ENCODE measurements at regions not wholly inside any gene's neighbourhood (a gene's known extent, or its start where the extent isn't known, plus 50 kb on each side); places are given as distances from the start of the nearest gene placed in this dataset.

DNA sequence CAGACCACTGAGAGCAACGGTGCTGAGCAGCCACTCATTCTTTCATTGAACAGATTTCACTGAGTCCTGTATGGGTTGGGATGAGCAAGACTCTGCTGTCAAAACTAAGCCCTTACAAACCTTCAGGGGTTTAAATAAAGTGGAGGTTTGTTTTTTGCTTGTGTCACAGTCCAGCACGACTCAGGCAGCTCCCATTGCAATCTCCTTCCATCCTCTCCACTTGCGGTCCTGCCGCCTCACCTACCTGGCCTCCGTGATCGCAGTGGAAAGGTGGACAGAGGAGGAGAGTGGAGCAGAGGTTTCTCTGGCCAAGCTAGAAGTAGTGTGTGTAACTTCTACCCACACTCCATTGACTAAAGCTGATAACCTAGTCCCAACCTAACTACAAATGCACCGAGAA is 332.2 kb downstream of the ZNF516 start:
- Histone ChIP-seq H3K4me3 (no peak overlapping the region), H3K27me3 (ENCODE audit: insufficient read depth) (no peaks in the 10 kb centered on the region), H3K4me1 (ENCODE audit: insufficient read depth) (no peaks in the 10 kb centered on the region), H2AFZ (no peak overlapping the region), H3K36me3 (ENCODE audit: insufficient read depth) (no peaks in the 10 kb centered on the region), H3F3A (replicated peaks; ENCODE audit: low read depth) (no peaks in the 10 kb centered on the region), H3K79me2 (replicated peaks; ENCODE audit: insufficient read depth) (no peaks in the 10 kb centered on the region), H3K9me2 (ENCODE audit: insufficient read depth) (0 out of 2 replicates have a peak, but pooled peaks cover 4% of the 10 kb centered on the region), H3K27ac (ENCODE audit: low read depth) (no peak overlapping the region), H3K4me2 (no peak overlapping the region), H4K20me1 (replicated peaks; ENCODE audit: insufficient read depth) (no peaks in the 10 kb centered on the region)
- no peak overlapping the region for H3K27ac Mint-ChIP-seq
- TF ChIP-seq STAT1 (IDR thresholded peaks at IDR 0.05; ENCODE audit: unreplicated experiment) (no peak), CREB1 (CRISPR knock-in tag; IDR thresholded peaks at IDR 0.05; ENCODE audit: low read depth) (no peak), NANOG (IDR thresholded peaks at IDR 0.05; ENCODE audit: borderline replicate concordance) (no peak), JUNB (IDR thresholded peaks at IDR 0.05; ENCODE audit: unreplicated experiment) (no peak), EZH2 (IDR thresholded peaks at IDR 0.05; ENCODE audit: low read depth, unreplicated experiment) (no peak), EZH2phosphoT487 (IDR thresholded peaks at IDR 0.05; ENCODE audit: unreplicated experiment) (no peak)
- TF ChIP-seq, protein P1, sequence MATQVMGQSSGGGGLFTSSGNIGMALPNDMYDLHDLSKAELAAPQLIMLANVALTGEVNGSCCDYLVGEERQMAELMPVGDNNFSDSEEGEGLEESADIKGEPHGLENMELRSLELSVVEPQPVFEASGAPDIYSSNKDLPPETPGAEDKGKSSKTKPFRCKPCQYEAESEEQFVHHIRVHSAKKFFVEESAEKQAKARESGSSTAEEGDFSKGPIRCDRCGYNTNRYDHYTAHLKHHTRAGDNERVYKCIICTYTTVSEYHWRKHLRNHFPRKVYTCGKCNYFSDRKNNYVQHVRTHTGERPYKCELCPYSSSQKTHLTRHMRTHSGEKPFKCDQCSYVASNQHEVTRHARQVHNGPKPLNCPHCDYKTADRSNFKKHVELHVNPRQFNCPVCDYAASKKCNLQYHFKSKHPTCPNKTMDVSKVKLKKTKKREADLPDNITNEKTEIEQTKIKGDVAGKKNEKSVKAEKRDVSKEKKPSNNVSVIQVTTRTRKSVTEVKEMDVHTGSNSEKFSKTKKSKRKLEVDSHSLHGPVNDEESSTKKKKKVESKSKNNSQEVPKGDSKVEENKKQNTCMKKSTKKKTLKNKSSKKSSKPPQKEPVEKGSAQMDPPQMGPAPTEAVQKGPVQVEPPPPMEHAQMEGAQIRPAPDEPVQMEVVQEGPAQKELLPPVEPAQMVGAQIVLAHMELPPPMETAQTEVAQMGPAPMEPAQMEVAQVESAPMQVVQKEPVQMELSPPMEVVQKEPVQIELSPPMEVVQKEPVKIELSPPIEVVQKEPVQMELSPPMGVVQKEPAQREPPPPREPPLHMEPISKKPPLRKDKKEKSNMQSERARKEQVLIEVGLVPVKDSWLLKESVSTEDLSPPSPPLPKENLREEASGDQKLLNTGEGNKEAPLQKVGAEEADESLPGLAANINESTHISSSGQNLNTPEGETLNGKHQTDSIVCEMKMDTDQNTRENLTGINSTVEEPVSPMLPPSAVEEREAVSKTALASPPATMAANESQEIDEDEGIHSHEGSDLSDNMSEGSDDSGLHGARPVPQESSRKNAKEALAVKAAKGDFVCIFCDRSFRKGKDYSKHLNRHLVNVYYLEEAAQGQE (IDR thresholded peaks at IDR 0.05; ENCODE audit: unreplicated experiment): no peak
- TF ChIP-seq, protein P2, sequence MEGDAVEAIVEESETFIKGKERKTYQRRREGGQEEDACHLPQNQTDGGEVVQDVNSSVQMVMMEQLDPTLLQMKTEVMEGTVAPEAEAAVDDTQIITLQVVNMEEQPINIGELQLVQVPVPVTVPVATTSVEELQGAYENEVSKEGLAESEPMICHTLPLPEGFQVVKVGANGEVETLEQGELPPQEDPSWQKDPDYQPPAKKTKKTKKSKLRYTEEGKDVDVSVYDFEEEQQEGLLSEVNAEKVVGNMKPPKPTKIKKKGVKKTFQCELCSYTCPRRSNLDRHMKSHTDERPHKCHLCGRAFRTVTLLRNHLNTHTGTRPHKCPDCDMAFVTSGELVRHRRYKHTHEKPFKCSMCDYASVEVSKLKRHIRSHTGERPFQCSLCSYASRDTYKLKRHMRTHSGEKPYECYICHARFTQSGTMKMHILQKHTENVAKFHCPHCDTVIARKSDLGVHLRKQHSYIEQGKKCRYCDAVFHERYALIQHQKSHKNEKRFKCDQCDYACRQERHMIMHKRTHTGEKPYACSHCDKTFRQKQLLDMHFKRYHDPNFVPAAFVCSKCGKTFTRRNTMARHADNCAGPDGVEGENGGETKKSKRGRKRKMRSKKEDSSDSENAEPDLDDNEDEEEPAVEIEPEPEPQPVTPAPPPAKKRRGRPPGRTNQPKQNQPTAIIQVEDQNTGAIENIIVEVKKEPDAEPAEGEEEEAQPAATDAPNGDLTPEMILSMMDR (conservative IDR thresholded peaks at IDR 0.05; ENCODE audit: low read depth in 2 of 2): no peak
- TF ChIP-seq, protein P3, sequence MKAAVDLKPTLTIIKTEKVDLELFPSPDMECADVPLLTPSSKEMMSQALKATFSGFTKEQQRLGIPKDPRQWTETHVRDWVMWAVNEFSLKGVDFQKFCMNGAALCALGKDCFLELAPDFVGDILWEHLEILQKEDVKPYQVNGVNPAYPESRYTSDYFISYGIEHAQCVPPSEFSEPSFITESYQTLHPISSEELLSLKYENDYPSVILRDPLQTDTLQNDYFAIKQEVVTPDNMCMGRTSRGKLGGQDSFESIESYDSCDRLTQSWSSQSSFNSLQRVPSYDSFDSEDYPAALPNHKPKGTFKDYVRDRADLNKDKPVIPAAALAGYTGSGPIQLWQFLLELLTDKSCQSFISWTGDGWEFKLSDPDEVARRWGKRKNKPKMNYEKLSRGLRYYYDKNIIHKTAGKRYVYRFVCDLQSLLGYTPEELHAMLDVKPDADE (IDR thresholded peaks at IDR 0.05): no peak
- H3K36me3 Mint-ChIP-seq (ENCODE audit: low read depth): no peaks in the 10 kb centered on the region
- ATAC-seq (no peak), DNase-seq (ENCODE audit: low spot score) (no peak)
- peaks cover 3% of the 10 kb centered on the region for H3K27me3 Mint-ChIP-seq (ENCODE audit: insufficient read depth, low read depth, poor library complexity)
- H3K4me3 Mint-ChIP-seq: no peak overlapping the region
- H3K4me1 Mint-ChIP-seq: no peaks in the 10 kb centered on the region
- no peaks in the 10 kb centered on the region for H3K9me3 Mint-ChIP-seq

DNA sequence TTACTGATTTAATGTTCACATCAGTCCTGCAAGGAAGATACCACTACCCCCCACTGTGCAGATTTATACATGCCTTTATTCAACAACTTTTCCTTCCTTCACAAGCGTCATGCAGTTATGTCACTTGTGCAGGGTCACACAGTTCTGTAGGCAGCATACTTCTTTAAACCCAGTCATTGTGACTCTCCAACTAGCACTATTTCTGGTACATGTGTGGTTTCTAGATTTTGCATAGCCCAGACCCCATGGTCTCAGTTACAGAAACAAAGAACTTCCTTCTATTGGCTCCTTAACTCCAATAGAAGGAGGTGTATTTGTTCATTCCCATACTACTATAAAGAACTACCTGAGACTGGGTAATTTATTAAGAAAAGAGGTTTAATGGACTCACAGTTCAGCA is 333.1 kb downstream of the ZNF516 start:
- no peak overlapping the region for H3K27ac ChIP-seq (ENCODE audit: low read depth)
- no peak overlapping the region for H3K4me3 ChIP-seq
- Mint-ChIP-seq H3K9me3 (no peaks in the 10 kb centered on the region), H3K27me3 (ENCODE audit: insufficient read depth, low read depth, poor library complexity) (no peaks in the 10 kb centered on the region), H3K27ac (no peak overlapping the region), H3K36me3 (ENCODE audit: low read depth) (no peaks in the 10 kb centered on the region), H3K4me3 (no peak overlapping the region), H3K4me1 (no peaks in the 10 kb centered on the region)
- H3F3A ChIP-seq (replicated peaks; ENCODE audit: low read depth): no peaks in the 10 kb centered on the region
- no peaks in the 10 kb centered on the region for H3K36me3 ChIP-seq (ENCODE audit: insufficient read depth)
- H4K20me1 ChIP-seq (replicated peaks; ENCODE audit: insufficient read depth): no peaks in the 10 kb centered on the region
- no peak overlapping the region for H3K4me2 ChIP-seq
- ATAC-seq: no peak
- no peak overlapping the region for H2AFZ ChIP-seq
- H3K9me2 ChIP-seq (ENCODE audit: insufficient read depth): 0 out of 2 replicates have a peak, but pooled peaks cover 4% of the 10 kb centered on the region
- no peak for DNase-seq (ENCODE audit: low spot score)
- no peaks in the 10 kb centered on the region for H3K4me1 ChIP-seq (ENCODE audit: insufficient read depth)
- H3K79me2 ChIP-seq (replicated peaks; ENCODE audit: insufficient read depth): no peaks in the 10 kb centered on the region
- H3K27me3 ChIP-seq (ENCODE audit: insufficient read depth): no peaks in the 10 kb centered on the region
- TF ChIP-seq JUNB (IDR thresholded peaks at IDR 0.05; ENCODE audit: unreplicated experiment): no peak
- no peak for TF ChIP-seq STAT1 (IDR thresholded peaks at IDR 0.05; ENCODE audit: unreplicated experiment)
- TF ChIP-seq, protein P1 (IDR thresholded peaks at IDR 0.05; ENCODE audit: unreplicated experiment): no peak
- no peak for TF ChIP-seq NANOG (IDR thresholded peaks at IDR 0.05; ENCODE audit: borderline replicate concordance)
- TF ChIP-seq ZNF114 (CRISPR knock-in tag; IDR thresholded peaks at IDR 0.05): no peak
- TF ChIP-seq EZH2phosphoT487 (IDR thresholded peaks at IDR 0.05; ENCODE audit: unreplicated experiment): no peak
- TF ChIP-seq, protein P3 (IDR thresholded peaks at IDR 0.05): no peak
- no peak for TF ChIP-seq CREB1 (CRISPR knock-in tag; IDR thresholded peaks at IDR 0.05; ENCODE audit: low read depth)
- no peak for TF ChIP-seq EZH2 (IDR thresholded peaks at IDR 0.05; ENCODE audit: low read depth, unreplicated experiment)

Data from GM23338 (cell line).